NCI-H146 (cell line): ENCODE measurements at regions not wholly inside any gene's neighbourhood (a gene's known extent, or its start where the extent isn't known, plus 50 kb on each side); places are given as distances from the start of the nearest gene placed in this dataset.
A peak's percentile ranks its signal among the peaks of the same experiment; 100 is the strongest.
"Not testable (repeated sequence)": the region's sequence is repeated elsewhere in the genome, so short reads cannot be mapped to it uniquely, and the experiment has no call there.

Experiments
- DNase-seq: peaks from one replicate; lab custom pipeline; 2025; lab: John Stamatoyannopoulos, UW

DNA sequence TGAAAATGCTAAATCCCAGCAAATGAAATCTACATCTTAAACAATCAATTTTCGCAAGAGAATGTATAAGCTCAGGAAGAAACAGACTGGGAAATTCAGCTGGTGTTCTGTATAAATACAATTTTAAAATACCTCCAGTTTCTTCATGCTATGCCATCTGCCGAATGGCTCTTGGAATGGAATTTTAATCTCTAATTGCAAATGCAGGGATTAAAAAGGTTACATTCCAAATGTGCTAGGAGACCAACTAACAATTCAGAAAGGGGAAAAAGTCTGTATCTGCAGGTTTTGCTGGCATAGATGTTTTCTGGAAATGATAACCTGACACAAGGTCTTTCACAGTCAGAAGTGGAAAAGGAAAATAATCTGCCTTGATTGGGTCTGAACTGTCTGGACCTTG, 379.7 kb downstream of the MAT2B start:
- no peak for DNase-seq

- no peak for DNase-seq
Observed at GRCh38 chr5:163887854-163888253, 382.4 kb downstream of the MAT2B start.

DNA sequence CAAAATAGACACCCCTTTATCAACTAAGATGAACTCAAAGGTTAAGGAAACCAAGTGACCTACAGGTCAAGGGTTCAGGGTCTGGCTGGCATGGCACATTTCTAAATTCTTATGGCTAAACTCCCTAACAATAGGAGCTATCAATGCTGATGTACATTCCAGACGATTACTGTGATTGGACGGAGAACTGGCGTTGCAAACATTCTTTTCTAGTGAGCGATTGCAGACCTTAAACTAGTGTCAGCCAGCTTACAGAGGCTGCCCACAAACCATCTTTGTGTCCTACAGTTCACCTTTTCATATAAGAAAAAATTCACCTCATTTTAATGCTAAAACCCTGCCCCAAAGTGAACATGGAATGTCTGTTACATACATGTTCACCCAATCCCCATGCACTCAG, 382.9 kb downstream of the MAT2B start:
- DNase-seq = no peak

- DNase-seq = no peak
Observed at GRCh38 chr5:163889369-163889768, 383.9 kb downstream of the MAT2B start.

DNA sequence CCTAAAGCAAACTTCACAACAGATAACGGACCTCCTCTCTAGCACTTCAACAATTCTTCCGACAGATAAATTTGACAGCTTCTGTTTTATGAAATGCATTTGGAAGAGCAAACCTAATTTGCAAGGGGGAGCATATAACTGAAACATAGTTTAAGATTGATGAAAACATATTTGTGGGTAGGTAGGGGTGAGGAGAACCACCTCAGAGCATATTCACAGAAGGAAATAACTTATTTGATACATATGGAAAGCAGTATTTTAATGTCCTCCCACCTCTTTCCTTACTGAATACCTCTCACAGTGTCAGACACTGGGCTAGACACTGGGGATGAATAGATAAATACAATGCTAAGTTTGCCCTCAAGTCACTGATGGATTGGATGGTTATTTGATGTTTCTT, 384.8 kb downstream of the MAT2B start:
- DNase-seq = no peak

- DNase-seq = no peak
Observed at GRCh38 chr5:163893281-163893680, 387.9 kb downstream of the MAT2B start.

DNA sequence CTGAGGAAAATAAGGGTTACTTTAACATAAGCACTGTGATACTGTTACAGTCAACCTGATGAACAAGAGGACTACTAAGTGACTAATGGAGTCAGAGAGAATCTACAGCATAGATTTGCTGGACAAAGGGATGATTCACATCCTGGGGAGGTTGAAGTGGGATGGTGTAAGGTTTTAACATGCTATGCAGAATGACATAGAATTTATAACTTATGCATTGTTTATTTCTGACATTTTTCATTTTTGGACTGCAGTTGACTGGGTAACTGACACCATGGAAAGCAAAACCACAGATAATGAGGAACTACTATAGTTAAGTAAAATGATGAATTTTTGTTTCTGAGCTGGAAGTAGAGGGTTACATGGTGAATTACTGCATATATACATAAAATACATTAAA, 389.2 kb downstream of the MAT2B start:
- no peak for DNase-seq

DNA sequence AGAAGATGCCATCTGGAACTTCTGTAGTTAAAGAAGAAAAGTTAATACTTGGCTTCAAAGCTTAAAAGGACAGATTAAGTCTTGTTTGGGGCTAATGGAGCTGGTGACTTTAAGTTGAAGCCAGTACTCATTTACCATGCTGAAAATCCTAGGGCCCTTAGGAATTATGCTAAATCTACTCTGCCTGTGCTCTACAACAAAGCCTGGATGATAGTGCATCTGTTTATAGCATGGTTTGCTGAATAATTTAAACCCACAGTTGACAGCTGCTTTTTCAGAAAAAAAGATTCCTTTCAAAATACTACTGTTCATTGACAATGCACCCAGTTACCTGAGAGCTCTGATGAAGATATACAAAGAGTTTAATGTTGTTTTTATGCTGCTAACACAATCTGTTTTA, 393.5 kb downstream of the MAT2B start:
- DNase-seq = no peak

- DNase-seq = not testable (repeated sequence)
Observed at GRCh38 chr5:163907783-163908182, 402.4 kb downstream of the MAT2B start.

DNA sequence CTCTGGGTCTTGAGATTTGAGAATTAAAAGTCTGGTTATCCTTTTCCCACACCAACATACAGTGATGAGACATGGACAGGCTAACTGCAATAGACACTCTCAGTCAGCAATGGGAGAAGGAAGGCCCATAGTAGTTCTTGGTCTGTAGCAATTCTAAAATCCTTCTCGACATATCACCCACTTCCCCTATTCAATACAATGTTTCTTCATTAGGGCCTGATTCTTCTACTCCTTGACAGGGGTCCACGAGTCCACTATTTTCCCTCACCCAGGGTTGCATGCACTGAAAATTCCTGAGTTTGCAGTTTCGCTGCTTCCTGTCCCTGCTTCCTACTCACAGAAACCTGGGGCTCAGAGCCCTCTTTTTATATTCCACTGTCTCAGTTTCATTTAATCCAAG, 402.8 kb downstream of the MAT2B start:
- DNase-seq = no peak

- DNase-seq = no peak
Observed at GRCh38 chr5:163910226-163910625, 404.8 kb downstream of the MAT2B start.

DNA sequence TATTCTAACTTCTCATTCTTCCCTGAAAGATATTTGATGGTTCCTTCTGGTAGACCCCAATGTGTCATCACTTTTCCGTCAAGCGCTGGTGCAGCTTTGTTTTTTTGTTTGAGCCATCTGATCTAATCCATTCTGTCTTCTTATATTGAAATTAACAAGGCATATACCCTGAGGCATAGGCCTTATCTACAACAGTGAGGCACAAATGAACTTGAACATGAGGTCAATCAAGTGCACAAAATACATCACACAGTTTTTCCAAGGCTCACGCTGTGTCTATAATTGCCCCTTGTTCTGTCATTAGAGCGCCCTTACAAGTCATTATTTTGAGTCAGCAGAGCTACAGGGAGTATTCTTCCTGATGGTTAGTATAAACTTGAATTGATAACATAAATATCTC, 406.6 kb downstream of the MAT2B start:
- peak; percentile 27 for DNase-seq

- no peak for DNase-seq
Observed at GRCh38 chr5:163913548-163913947, 408.1 kb downstream of the MAT2B start.

GRCh38 chr5:163914910-163915309, 409.5 kb downstream of the MAT2B start:
- DNase-seq = peak; percentile 5

DNA sequence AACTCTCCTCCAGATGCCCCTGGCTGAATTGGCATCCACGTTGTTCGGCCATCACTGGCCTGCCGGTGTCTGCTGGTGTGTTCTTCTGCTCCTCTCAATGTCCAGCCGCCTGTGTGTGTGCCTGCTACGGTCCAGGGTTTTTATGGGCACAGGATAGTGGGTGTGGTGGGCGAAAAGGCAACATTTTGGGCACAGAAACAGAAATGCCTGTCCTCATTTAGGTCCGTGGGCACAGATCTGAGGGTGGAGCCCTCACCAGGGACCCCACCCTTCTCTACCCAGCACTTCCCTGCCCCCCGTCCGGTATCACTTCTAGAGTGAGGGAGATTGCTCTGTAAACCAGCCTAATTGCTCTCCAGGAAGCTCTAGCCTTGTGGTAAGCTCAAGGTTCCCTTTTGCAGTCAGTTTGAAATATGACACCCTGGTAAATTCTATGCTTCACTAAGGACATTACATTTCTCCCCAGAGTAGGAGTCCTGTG, 410.1 kb downstream of the MAT2B start:
- DNase-seq = no peak

DNA sequence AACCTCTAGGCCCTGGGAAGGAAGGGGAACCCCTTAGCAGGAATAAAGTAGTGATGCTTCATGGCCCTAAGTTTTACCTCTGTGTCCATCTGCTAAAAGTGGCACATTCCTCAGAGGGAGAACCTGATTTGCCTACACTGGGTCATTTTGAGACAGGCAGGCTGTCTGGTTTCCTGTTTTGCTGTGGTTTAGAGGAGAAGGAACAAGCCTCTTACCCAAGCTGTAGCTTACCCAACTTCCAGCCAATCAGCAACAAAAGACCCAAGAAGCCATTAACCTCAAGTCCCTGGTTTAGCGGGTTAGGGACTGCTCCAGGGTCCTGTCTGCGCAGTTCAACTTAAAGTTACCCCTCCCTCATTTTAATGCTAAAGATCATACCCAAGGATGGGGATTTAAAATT, 411.0 kb downstream of the MAT2B start:
- no peak for DNase-seq

- no peak for DNase-seq
Observed at GRCh38 chr5:163916861-163917260, 411.4 kb downstream of the MAT2B start.

GRCh38 chr5:163917747-163918146, 412.3 kb downstream of the MAT2B start:
- no peak for DNase-seq

- DNase-seq = not testable (repeated sequence)
Observed at GRCh38 chr5:163934990-163935389, 429.6 kb downstream of the MAT2B start.

DNA sequence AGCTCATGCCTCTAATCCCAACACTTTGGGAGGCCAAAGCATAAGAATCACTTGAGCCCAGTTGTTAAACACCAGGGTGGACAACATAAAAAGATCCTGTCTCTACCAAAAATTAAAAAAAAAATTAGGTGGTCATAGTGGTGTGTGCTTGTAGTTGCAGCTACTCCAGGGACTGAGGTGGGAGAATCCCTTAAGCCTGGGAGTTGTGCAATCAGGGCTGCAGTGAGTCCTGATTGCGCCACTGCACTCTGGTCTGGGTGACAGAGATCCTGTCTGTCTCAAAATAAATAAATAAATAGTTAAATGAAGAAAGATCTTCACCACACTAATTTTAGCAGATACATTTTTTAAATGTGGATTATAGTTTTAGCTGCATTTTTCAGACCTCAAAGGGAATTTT, 433.2 kb downstream of the MAT2B start:
- DNase-seq = no peak

GRCh38 chr5:163941079-163941478, 435.7 kb downstream of the MAT2B start:
- DNase-seq = no peak

DNA sequence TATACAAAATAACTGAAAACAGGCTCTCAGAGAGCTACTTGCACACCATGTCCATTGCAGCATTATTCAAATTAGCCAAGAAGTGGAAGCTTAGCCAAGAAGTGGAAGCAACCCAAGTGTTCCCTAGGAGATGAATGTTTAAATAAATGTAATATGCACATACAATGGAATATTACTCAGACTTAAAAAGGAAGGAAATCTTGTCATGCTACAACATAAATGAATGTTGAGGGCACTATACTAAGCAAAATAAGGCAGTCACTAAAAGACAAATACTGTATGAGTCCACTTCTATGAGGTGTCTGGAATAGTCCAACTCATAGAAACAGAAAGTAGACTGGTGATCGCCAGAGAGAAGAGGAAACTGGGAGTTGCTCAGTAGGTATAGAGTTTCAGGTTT, 438.1 kb downstream of the MAT2B start:
- DNase-seq = no peak

GRCh38 chr5:163944738-163945137, 439.3 kb downstream of the MAT2B start:
- no peak for DNase-seq

- DNase-seq = no peak
Observed at GRCh38 chr5:163947848-163948666, 442.6 kb downstream of the MAT2B start.
